Non-pigmented ciliary epithelial cell (primary cell): ENCODE measurements at regions not wholly inside any gene's neighbourhood (a gene's known extent, or its start where the extent isn't known, plus 50 kb on each side); places are given as distances from the start of the nearest gene placed in this dataset.
"Not testable (repeated sequence)": the region's sequence is repeated elsewhere in the genome, so short reads cannot be mapped to it uniquely, and the experiment has no call there.

Experiments
- DNase-seq: peaks from one replicate; pipeline ENCODE4 v3.0.0-alpha.2; 2010; ENCODE audit warnings: low read depth

- DNase-seq: no peak
Observed at GRCh38 chr17:31678431-31678830, 180.6 kb downstream of the COPRS start.

- no peak for DNase-seq
Observed at GRCh38 chr17:31677681-31678080, 181.4 kb downstream of the COPRS start.

GRCh38 chr17:31677036-31677435 is 182.0 kb downstream of the COPRS start:
- no peak for DNase-seq

GRCh38 chr17:31675392-31675791 is 183.7 kb downstream of the COPRS start:
- not testable (repeated sequence) for DNase-seq

GRCh38 chr17:31674717-31675349 is 184.2 kb downstream of the COPRS start:
- no peak for DNase-seq

GRCh38 chr17:31674305-31674704 is 184.7 kb downstream of the COPRS start:
- no peak for DNase-seq

GRCh38 chr17:31673076-31673475 is 186.0 kb downstream of the COPRS start:
- no peak for DNase-seq

GRCh38 chr17:31672161-31672819 is 186.8 kb downstream of the COPRS start:
- DNase-seq: no peak

- no peak for DNase-seq
Observed at GRCh38 chr17:31663576-31663975, 195.5 kb downstream of the COPRS start.

GRCh38 chr17:31660684-31661083 is 198.4 kb downstream of the COPRS start:
- DNase-seq: no peak

GRCh38 chr17:31657876-31658275 is 201.2 kb downstream of the COPRS start:
- DNase-seq: no peak

GRCh38 chr17:31654936-31655335 is 204.1 kb downstream of the COPRS start:
- no peak for DNase-seq

GRCh38 chr17:31653691-31654090 is 205.4 kb downstream of the COPRS start:
- DNase-seq: no peak

GRCh38 chr17:31650756-31651520 is 208.1 kb downstream of the COPRS start:
- no peak for DNase-seq

- no peak for DNase-seq
Observed at GRCh38 chr17:31649302-31649701, 209.7 kb downstream of the COPRS start.

- DNase-seq: no peak
Observed at GRCh38 chr17:31647661-31648060, 211.4 kb downstream of the COPRS start.

GRCh38 chr17:31646642-31647041 is 212.4 kb downstream of the COPRS start:
- no peak for DNase-seq

- no peak for DNase-seq
Observed at GRCh38 chr17:31645351-31645750, 213.7 kb downstream of the COPRS start.

GRCh38 chr17:31631766-31632165 is 227.3 kb downstream of the COPRS start:
- no peak for DNase-seq

GRCh38 chr17:31630866-31631265 is 228.2 kb downstream of the COPRS start:
- DNase-seq: not testable (repeated sequence)

- no peak for DNase-seq
Observed at GRCh38 chr17:31629696-31630470, 229.2 kb downstream of the COPRS start.

GRCh38 chr17:31627960-31628359 is 231.1 kb downstream of the COPRS start:
- DNase-seq: peak; percentile 85
